OCI-LY7 (cell line): ENCODE measurements at regions not wholly inside any gene's neighbourhood (a gene's known extent, or its start where the extent isn't known, plus 50 kb on each side); places are given as distances from the start of the nearest gene placed in this dataset.
A peak's percentile ranks its signal among the peaks of the same experiment; 100 is the strongest.

Source experiments
- BruUV-seq: library from RNA; stranded (reverse); fragments of 400-500 nt; replicated peaks from 2 replicates; lab custom pipeline; 2021; lab: Mats Ljungman, UMichigan
- CTCF ChIA-PET: fragments of 300-600 bp; sonication (Branson Sonifier 250); formaldehyde crosslinking; loops from one replicate; lab custom pipeline; 2022; ENCODE audit warnings: antibody characterized with exemption; ENCODE audit not compliant: unreplicated experiment; lab: Charles Lee
- POLR2A ChIA-PET: fragments of 300-600 bp; sonication (Branson Sonifier 250); formaldehyde crosslinking; loops from one replicate; lab custom pipeline; 2022; ENCODE audit warnings: antibody characterized with exemption; lab: Charles Lee
- DNase-seq: peaks from one replicate; pipeline ENCODE4 v3.0.0-alpha.2; 2015; ENCODE audit warnings: low spot score
- H2AFZ ChIP-seq: fragments of 200-600 bp; sonication (generic), shearing (Covaris generic); 2 replicates; pipeline ENCODE4 v1.6.1; 2014; ENCODE audit warnings: mild to moderate bottlenecking, antibody characterized with exemption, low read length, moderate library complexity
- H3K27ac ChIP-seq: fragments of 200-600 bp; sonication (generic); 2 replicates; pipeline ENCODE4 v1.5.1; 2014; ENCODE audit warnings: mixed run types, low read depth, mild to moderate bottlenecking, moderate library complexity, low read length, inconsistent platforms; ENCODE audit not compliant: poor library complexity, severe bottlenecking
- H3K36me3 ChIP-seq: fragments of 200-600 bp; sonication (generic); 2 replicates; pipeline ENCODE4 v1.6.1; 2014; ENCODE audit warnings: mild to moderate bottlenecking, antibody characterized with exemption, low read length, moderate library complexity, mixed read lengths; ENCODE audit not compliant: insufficient read depth
- H3K4me1 ChIP-seq: fragments of 200-600 bp; sonication (generic); 2 replicates; pipeline ENCODE4 v1.5.1; 2014; ENCODE audit warnings: mild to moderate bottlenecking, low read length; ENCODE audit not compliant: insufficient read depth, poor library complexity, severe bottlenecking
- H3K4me2 ChIP-seq: fragments of 200-600 bp; sonication (generic); 2 replicates; pipeline ENCODE4 v1.6.1; 2014; ENCODE audit warnings: mild to moderate bottlenecking, low read length
- H3K4me3 ChIP-seq: fragments of 200-600 bp; sonication (generic); 2 replicates; pipeline ENCODE4 v1.5.1; 2014; ENCODE audit warnings: mild to moderate bottlenecking, low read depth, low read length; ENCODE audit not compliant: poor library complexity, severe bottlenecking
- H3K79me2 ChIP-seq: fragments of 200-600 bp; sonication (generic); 2 replicates; pipeline ENCODE4 v1.6.1; 2016; ENCODE audit warnings: low read depth, mild to moderate bottlenecking, low read length, moderate library complexity, mixed read lengths; ENCODE audit not compliant: insufficient read depth
- H3K9me2 ChIP-seq: fragments of 200-600 bp; sonication (generic); 2 replicates; pipeline ENCODE4 v1.6.1; 2016; ENCODE audit warnings: mild to moderate bottlenecking, low read length, mixed read lengths; ENCODE audit not compliant: insufficient read depth
- H3K9me3 ChIP-seq: fragments of 200-600 bp; sonication (generic); 2 replicates; pipeline ENCODE4 v1.6.1; 2014; ENCODE audit warnings: mild to moderate bottlenecking, mixed run types, low read length, mixed read lengths
- H4K20me1 ChIP-seq: fragments of 200-600 bp; sonication (generic); 2 replicates; pipeline ENCODE4 v1.6.1; 2014; ENCODE audit warnings: mild to moderate bottlenecking, antibody characterized with exemption, low read length, moderate library complexity, mixed read lengths; ENCODE audit not compliant: insufficient read depth
- CTCF ChIP-seq: fragments of 200-600 bp; sonication (generic); conservative IDR thresholded peaks from 2 replicates; pipeline ENCODE4 v1.5.1; 2014; ENCODE audit warnings: mild to moderate bottlenecking, antibody characterized with exemption, low read length, moderate library complexity, mixed read lengths
- EZH2phosphoT487 ChIP-seq: fragments of 200-600 bp; sonication (generic); IDR thresholded peaks from 2 replicates; pipeline ENCODE4 v1.6.1; 2018; ENCODE audit warnings: low read depth, borderline replicate concordance, mild to moderate bottlenecking, mixed run types, antibody characterized with exemption, low read length, moderate library complexity, mixed read lengths
- intact Hi-C: fragments of 100-400 bp; cut with micrococcal nuclease; formaldehyde crosslinking; loops from one replicate; pipeline ENCODE4 v1.10.0; 2022; ENCODE audit not compliant: unreplicated experiment

GRCh38 chr14:65170318-65170717, 68.0 kb upstream of the MAX start:
- Histone ChIP-seq H3K4me2 (peak overlapping the region; percentile 53; the same call in 1 of the 2 replicates), H3K36me3 (no peaks in the 10 kb centered on the region), H3K4me1 (peaks cover 50% of the 10 kb centered on the region), H4K20me1 (no peaks in the 10 kb centered on the region), H3K27ac (no peak overlapping the region), H3K4me3 (no peak overlapping the region), H3K79me2 (no peaks in the 10 kb centered on the region), H3K9me2 (no peaks in the 10 kb centered on the region), H2AFZ (peak overlapping the region; percentile 73), H3K9me3 (no peaks in the 10 kb centered on the region)
- no peak for DNase-seq
- TF ChIP-seq EZH2phosphoT487 (no peak), CTCF (no peak)
- no TSS peak for BruUV-seq
- ChIA-PET CTCF (no interaction called here), POLR2A (interaction anchor here (0.5 to 2.0 kb wide), 11 partner anchors 11 to 182 kb away, joined by 3 to 8 read pairs (median 3); no protein-coding TSS in a partner anchor)
- intact Hi-C loops: loop anchor here (2.0 kb wide), 1 partner anchor 34 kb away; no protein-coding TSS in a partner anchor

GRCh38 chr14:65170768-65171507, 68.6 kb upstream of the MAX start:
- TF ChIP-seq CTCF (peak; percentile 66), EZH2phosphoT487 (no peak)
- no TSS peak for BruUV-seq
- POLR2A ChIA-PET: interaction anchor here (0.7 to 1.6 kb wide), 4 partner anchors 12 to 24 kb away, joined by 3 to 6 read pairs (median 4); no protein-coding TSS in a partner anchor

More at GRCh38 chr14:65170768-65171507, 68.6 kb upstream of the MAX start:
- Histone ChIP-seq H3K9me3 (no peaks in the 10 kb centered on the region), H3K9me2 (no peaks in the 10 kb centered on the region), H3K4me2 (peak overlapping the region; percentile 53), H4K20me1 (no peaks in the 10 kb centered on the region), H3K27ac (no peak overlapping the region), H3K4me1 (peaks cover 46% of the 10 kb centered on the region), H3K4me3 (peak overlapping the region; percentile 41), H3K79me2 (no peaks in the 10 kb centered on the region), H3K36me3 (no peaks in the 10 kb centered on the region), H2AFZ (peak overlapping the region; percentile 73)
- DNase-seq: peak; percentile 27
- CTCF ChIA-PET: no interaction called here
- intact Hi-C loops: loop anchor here (2.0 kb wide), 1 partner anchor 34 kb away; no protein-coding TSS in a partner anchor
